Common myeloid progenitor, CD34-positive (primary cell): ENCODE measurements at regions not wholly inside any gene's neighbourhood (a gene's known extent, or its start where the extent isn't known, plus 50 kb on each side); places are given as distances from the start of the nearest gene placed in this dataset.

Experiments
- CTCF ChIA-PET: fragments of 350-600 bp; sonication (Branson Sonifier 250); formaldehyde crosslinking; loops from one replicate; lab custom pipeline; 2021; ENCODE audit warnings: antibody characterized with exemption; lab: Charles Lee
- POLR2A ChIA-PET: fragments of 350-600 bp; sonication (Branson Sonifier 250); formaldehyde crosslinking; loops from one replicate; lab custom pipeline; 2021; ENCODE audit warnings: antibody characterized with exemption; lab: Charles Lee
- DNase-seq, 3 donors: peaks; one replicate each; pipeline versions ENCODE4 v3.0.0 to v3.0.0-alpha.2; 2013
- H3K27ac ChIP-seq, 2 experiments: 1 replicate in 1 of 2; 2 replicates in 1 of 2; pipeline ENCODE4 v1.7.0; 2013; ENCODE audit warnings: inconsistent platforms in 2 of 2, low read length in 2 of 2, mild to moderate bottlenecking in 2 of 2, low read depth in 1 of 2, moderate library complexity in 1 of 2; ENCODE audit not compliant: severe bottlenecking in 2 of 2, insufficient read depth in 1 of 2, poor library complexity in 1 of 2
- H3K27me3 ChIP-seq, 5 experiments: replicated peaks in 2 of 5; 1 replicate in 3 of 5; 2 replicates in 2 of 5; pipeline versions ENCODE4 v1.6.1 to v1.7.0; 2013; ENCODE audit warnings: low read length in 4 of 5, mild to moderate bottlenecking in 2 of 5, moderate library complexity in 2 of 5, inconsistent platforms in 1 of 5; ENCODE audit not compliant: insufficient read depth in 5 of 5, control insufficient read depth in 4 of 5
- H3K36me3 ChIP-seq, 4 experiments: 1 replicate in 2 of 4; 2 replicates in 2 of 4; pipeline versions ENCODE4 v1.6.1 to v1.7.0; 2013; ENCODE audit warnings: low read length in 3 of 4, control low read depth in 1 of 4, mild to moderate bottlenecking in 1 of 4; ENCODE audit not compliant: control insufficient read depth in 4 of 4, insufficient read depth in 4 of 4
- H3K4me1 ChIP-seq, 4 experiments: 1 replicate in 3 of 4; 2 replicates in 1 of 4; pipeline versions ENCODE4 v1.6.1 to v1.7.1; 2013; ENCODE audit warnings: low read length in 3 of 4, mild to moderate bottlenecking in 3 of 4, control low read depth in 1 of 4, inconsistent platforms in 1 of 4, moderate library complexity in 1 of 4; ENCODE audit not compliant: control insufficient read depth in 4 of 4, insufficient read depth in 4 of 4; ENCODE audit errors: control extremely low read depth in 1 of 4
- H3K4me3 ChIP-seq, 7 experiments: 1 replicate in 4 of 7; 2 replicates in 3 of 7; pipeline versions ENCODE4 v1.5.1 to v1.7.0; 2013; ENCODE audit warnings: mild to moderate bottlenecking in 7 of 7, low read length in 6 of 7, moderate library complexity in 6 of 7, inconsistent platforms in 2 of 7, low read depth in 2 of 7, control low read depth in 1 of 7; ENCODE audit not compliant: insufficient read depth in 4 of 7, control insufficient read depth in 1 of 7; ENCODE audit errors: extremely low read depth in 1 of 7
- H3K9me3 ChIP-seq, 5 experiments: 1 replicate in 4 of 5; 2 replicates in 1 of 5; pipeline versions ENCODE4 v1.6.1 to v1.7.1; 2013; ENCODE audit warnings: low read length in 4 of 5, mild to moderate bottlenecking in 2 of 5, inconsistent platforms in 1 of 5, low read depth in 1 of 5, moderate library complexity in 1 of 5; ENCODE audit not compliant: control insufficient read depth in 4 of 5, insufficient read depth in 2 of 5; ENCODE audit errors: control extremely low read depth in 1 of 5
- WGBS: methylation state at CpG from one replicate; pipeline ENCODE4 v1.1.5; 2013; ENCODE audit not compliant: insufficient coverage; 5-methylcytosine and 5-hydroxymethylcytosine counted together

GRCh38 chr5:93267276-93267675 is 313.7 kb downstream of the NR2F1-AS1 start:
- Histone ChIP-seq H3K9me3 (peaks cover 0 to 3% (median 0%) of the 10 kb centered on the region in 5 experiments), H3K27me3 (no peaks in the 10 kb centered on the region), H3K36me3 (no peaks in the 10 kb centered on the region), H3K27ac (no peak overlapping the region), H3K4me3 (no peak overlapping the region), H3K4me1 (no peaks in the 10 kb centered on the region)
- CTCF ChIA-PET: no interaction called here
- no peak for DNase-seq
- POLR2A ChIA-PET: no interaction called here
- 98% methylated on average over 20 of the region's 20 CpGs for WGBS

- Histone ChIP-seq H3K9me3 (peaks cover 0 to 1% (median 0%) of the 10 kb centered on the region in 5 experiments), H3K27ac (no peak overlapping the region), H3K36me3 (no peaks in the 10 kb centered on the region), H3K4me3 (no peak overlapping the region), H3K27me3 (no peaks in the 10 kb centered on the region), H3K4me1 (no peaks in the 10 kb centered on the region)
- ChIA-PET CTCF (no interaction called here), POLR2A (no interaction called here)
- DNase-seq: no peak
- 100% methylated on average over 2 of the region's 3 CpGs for WGBS
Measured at GRCh38 chr5:93257616-93258015, 323.4 kb downstream of the NR2F1-AS1 start.

GRCh38 chr5:93255796-93256195 is 325.2 kb downstream of the NR2F1-AS1 start:
- no peaks in the 10 kb centered on the region for H3K4me1 ChIP-seq
- H3K4me3 ChIP-seq: no peak overlapping the region
- peaks cover 0 to 1% (median 0%) of the 10 kb centered on the region in 5 experiments for H3K9me3 ChIP-seq
- DNase-seq: no peak
- no peak overlapping the region for H3K27ac ChIP-seq
- H3K36me3 ChIP-seq: no peaks in the 10 kb centered on the region
- no peaks in the 10 kb centered on the region for H3K27me3 ChIP-seq
- ChIA-PET CTCF (no interaction called here), POLR2A (no interaction called here)

- no peak overlapping the region for H3K27ac ChIP-seq
- POLR2A ChIA-PET: no interaction called here
- H3K9me3 ChIP-seq: no peaks in the 10 kb centered on the region
- DNase-seq: no peak
- H3K4me3 ChIP-seq: no peak overlapping the region
- CTCF ChIA-PET: no interaction called here
- no peaks in the 10 kb centered on the region for H3K36me3 ChIP-seq
- WGBS: 100% methylated on average over 1 of the region's 4 CpGs
- no peaks in the 10 kb centered on the region for H3K27me3 ChIP-seq
- H3K4me1 ChIP-seq: no peaks in the 10 kb centered on the region
Measured at GRCh38 chr5:93252165-93252564, 328.9 kb downstream of the NR2F1-AS1 start.

- no CpG with 5 or more reads among the region's 2 CpGs for WGBS
- Histone ChIP-seq H3K4me3 (no peak overlapping the region), H3K27me3 (no peaks in the 10 kb centered on the region), H3K36me3 (no peaks in the 10 kb centered on the region), H3K4me1 (no peaks in the 10 kb centered on the region), H3K9me3 (no peaks in the 10 kb centered on the region), H3K27ac (no peak overlapping the region)
- ChIA-PET CTCF (no interaction called here), POLR2A (no interaction called here)
- DNase-seq: no peak
Measured at GRCh38 chr5:93251347-93251746, 329.7 kb downstream of the NR2F1-AS1 start.

- Histone ChIP-seq H3K9me3 (no peaks in the 10 kb centered on the region), H3K36me3 (no peaks in the 10 kb centered on the region), H3K27me3 (no peaks in the 10 kb centered on the region), H3K4me1 (no peaks in the 10 kb centered on the region), H3K4me3 (no peak overlapping the region), H3K27ac (no peak overlapping the region)
- ChIA-PET CTCF (interaction anchor here (0.6 kb wide), 1 partner anchor 442 kb away, joined by 3 read pairs; no protein-coding TSS in a partner anchor), POLR2A (no interaction called here)
- no CpG with 5 or more reads among the region's 2 CpGs for WGBS
- DNase-seq: no peak
Measured at GRCh38 chr5:93250424-93250823, 330.6 kb downstream of the NR2F1-AS1 start.

- POLR2A ChIA-PET: no interaction called here
- H3K27ac ChIP-seq: no peak overlapping the region
- no peaks in the 10 kb centered on the region for H3K4me1 ChIP-seq
- CTCF ChIA-PET: no interaction called here
- 91% methylated on average over 6 of the region's 11 CpGs for WGBS
- H3K27me3 ChIP-seq: no peaks in the 10 kb centered on the region
- no peak for DNase-seq
- H3K4me3 ChIP-seq: no peak overlapping the region
- no peaks in the 10 kb centered on the region for H3K36me3 ChIP-seq
- no peaks in the 10 kb centered on the region for H3K9me3 ChIP-seq
Measured at GRCh38 chr5:93249651-93250289, 331.2 kb downstream of the NR2F1-AS1 start.
